ENCODE measurements at regions not wholly inside any gene's neighbourhood (a gene's known extent, or its start where the extent isn't known, plus 50 kb on each side); places are given as distances from the start of the nearest gene placed in this dataset.

DNA sequence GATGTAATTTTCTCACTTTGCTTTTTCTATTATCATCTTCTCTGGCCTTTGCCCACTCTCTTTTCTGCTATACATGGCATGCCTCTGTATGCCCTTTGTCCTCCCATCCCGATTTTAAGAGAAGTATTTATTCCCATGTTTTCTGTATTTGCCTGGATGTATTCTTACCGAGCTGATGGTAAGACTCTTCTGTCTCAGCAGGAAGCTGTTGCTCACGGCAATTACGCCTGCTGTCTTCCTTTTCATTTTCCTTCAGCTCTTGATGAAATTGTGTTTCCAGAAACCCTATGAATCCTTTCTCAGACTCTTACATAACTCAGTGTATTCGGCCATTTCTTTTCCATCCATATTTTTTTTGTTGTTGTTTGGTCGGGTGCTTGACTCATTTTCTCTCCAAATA is 121.6 kb downstream of the SP3 start:
- TF ChIP-seq POLR2A (IDR thresholded peaks at IDR 0.05; ENCODE audit: low read length): no peak
- TF ChIP-seq GATA1 (IDR thresholded peaks at IDR 0.05; ENCODE audit: low read depth, low read length): no peak

Measured in erythroblast (primary cell).